ENCODE measurements at regions not wholly inside any gene's neighbourhood (a gene's known extent, or its start where the extent isn't known, plus 50 kb on each side); places are given as distances from the start of the nearest gene placed in this dataset.

GRCh38 chr6:67544851-67545452 is 1090.1 kb upstream of the ADGRB3 start:
- intact Hi-C loops (cut with micrococcal nuclease; ENCODE audit: unreplicated experiment), result no loop called here
- Histone ChIP-seq H4K20me1 (ENCODE audit: control insufficient read depth, insufficient read depth) (no peaks in the 10 kb centered on the region), H3K27me3 (replicated peaks in 1 of 2; ENCODE audit: control insufficient read depth in 2 of 2, insufficient read depth in 2 of 2, low read length in 1 of 2) (no peaks in the 10 kb centered on the region), H3K4me1 (ENCODE audit: control insufficient read depth, insufficient read depth, low read length) (no peaks in the 10 kb centered on the region), H3K79me2 (ENCODE audit: control insufficient read depth, insufficient read depth, low read length) (no peaks in the 10 kb centered on the region), H3K4me2 (ENCODE audit: control insufficient read depth, insufficient read depth) (no peak overlapping the region), H2AFZ (ENCODE audit: control insufficient read depth, low read depth, low read length) (no peak overlapping the region), H3K9ac (ENCODE audit: control insufficient read depth, insufficient read depth, low read length) (no peak overlapping the region), H3K9me3 (replicated peaks; ENCODE audit: control insufficient read depth, insufficient read depth, low read length) (no peaks in the 10 kb centered on the region), H3K36me3 (ENCODE audit: control insufficient read depth in 2 of 2, insufficient read depth in 2 of 2, low read length in 1 of 2) (no peaks in the 10 kb centered on the region), H3K27ac (ENCODE audit: control insufficient read depth, insufficient read depth) (no peak overlapping the region), H3K4me3 (no peak overlapping the region)
- POLR2A ChIA-PET, result no interaction called here
- TF ChIP-seq PKNOX1 (IDR thresholded peaks at IDR 0.05) (no peak), RCOR1 (conservative IDR thresholded peaks at IDR 0.05; ENCODE audit: low read depth, low read length) (no peak)
- BruUV-seq (replicated peaks), result no TSS peak
- SMC1A ChIA-PET (ENCODE audit: uncharacterized antibody, unreplicated experiment), result interaction anchor here (1.2 kb wide), 1 partner anchor 27 kb away, joined by 4 read pairs; no protein-coding TSS in a partner anchor
- in situ Hi-C loops (cut with MboI), result no loop called here
- WGBS (ENCODE audit: insufficient coverage, insufficient replicate concordance, low lambda C conversion rate, missing lambda C conversion rate), result 0% methylated on average over 1 of the region's 1 CpG
- no peak for FAIRE-seq
- RAD21 ChIA-PET (ENCODE audit: unreplicated experiment), result no interaction called here
- CTCF ChIA-PET, result no interaction called here
- ATAC-seq, result no peak
- no peak for DNase-seq (ENCODE audit: low read depth, low spot score)

- intact Hi-C loops (cut with micrococcal nuclease; ENCODE audit: unreplicated experiment) (no loop called here), in situ Hi-C loops (cut with MboI) (no loop called here)
- H3K79me2 ChIP-seq (ENCODE audit: control insufficient read depth, insufficient read depth, low read length), result no peaks in the 10 kb centered on the region
- H3K4me2 ChIP-seq (ENCODE audit: control insufficient read depth, insufficient read depth), result no peak overlapping the region
- ChIA-PET SMC1A (ENCODE audit: uncharacterized antibody, unreplicated experiment) (no interaction called here), RAD21 (ENCODE audit: unreplicated experiment) (no interaction called here), CTCF (no interaction called here), POLR2A (no interaction called here)
- no peak overlapping the region for H3K27ac ChIP-seq (ENCODE audit: control insufficient read depth, insufficient read depth)
- no peaks in the 10 kb centered on the region for H3K36me3 ChIP-seq (ENCODE audit: control insufficient read depth in 2 of 2, insufficient read depth in 2 of 2, low read length in 1 of 2)
- no TSS peak for BruUV-seq (replicated peaks)
- H3K27me3 ChIP-seq (replicated peaks in 1 of 2; ENCODE audit: control insufficient read depth in 2 of 2, insufficient read depth in 2 of 2, low read length in 1 of 2), result no peaks in the 10 kb centered on the region
- no peaks in the 10 kb centered on the region for H3K9me3 ChIP-seq (replicated peaks; ENCODE audit: control insufficient read depth, insufficient read depth, low read length)
- no peak for ATAC-seq
- no peak for DNase-seq (ENCODE audit: low read depth, low spot score)
- H3K9ac ChIP-seq (ENCODE audit: control insufficient read depth, insufficient read depth, low read length), result no peak overlapping the region
- no peaks in the 10 kb centered on the region for H3K4me1 ChIP-seq (ENCODE audit: control insufficient read depth, insufficient read depth, low read length)
- no peak for FAIRE-seq
- no peak overlapping the region for H3K4me3 ChIP-seq
- no peak overlapping the region for H2AFZ ChIP-seq (ENCODE audit: control insufficient read depth, low read depth, low read length)
- H4K20me1 ChIP-seq (ENCODE audit: control insufficient read depth, insufficient read depth), result no peaks in the 10 kb centered on the region
- TF ChIP-seq CTCF (IDR thresholded peaks at IDR 0.05 in 2 of 3, conservative IDR thresholded peaks at IDR 0.05 in 1 of 3; ENCODE audit: control insufficient read depth in 2 of 3, extremely low read depth in 1 of 3, insufficient read depth in 1 of 3, low read depth in 3 of 3, low read length in 3 of 3) (no peak), E2F4 (IDR thresholded peaks at IDR 0.05; ENCODE audit: low read depth, low read length) (no peak), TCF7 (IDR thresholded peaks at IDR 0.05; ENCODE audit: borderline replicate concordance) (no peak), KLF5 (IDR thresholded peaks at IDR 0.05; ENCODE audit: partially characterized antibody) (no peak), ZZZ3 (IDR thresholded peaks at IDR 0.05; ENCODE audit: control insufficient read depth, insufficient read length, low read depth) (no peak), SIN3A (IDR thresholded peaks at IDR 0.05; ENCODE audit: low read depth, low read length) (no peak), CHD1 (IDR thresholded peaks at IDR 0.05; ENCODE audit: low read depth, low read length) (no peak), NR2C2 (IDR thresholded peaks at IDR 0.05; ENCODE audit: borderline replicate concordance, control insufficient read depth, insufficient read length, low read depth) (no peak), IRF4 (IDR thresholded peaks at IDR 0.05; ENCODE audit: low read depth, low read length) (no peak), ATF3 (IDR thresholded peaks at IDR 0.05; ENCODE audit: borderline replicate concordance, extremely low read depth, low read depth, low read length) (no peak), NFXL1 (IDR thresholded peaks at IDR 0.05; ENCODE audit: borderline replicate concordance) (no peak)
Measured at GRCh38 chr6:67541586-67541985, 1093.5 kb upstream of the ADGRB3 start.
